Caki2 (cell line): ENCODE measurements at regions not wholly inside any gene's neighbourhood (a gene's known extent, or its start where the extent isn't known, plus 50 kb on each side); places are given as distances from the start of the nearest gene placed in this dataset.
"Not testable (repeated sequence)": the region's sequence is repeated elsewhere in the genome, so short reads cannot be mapped to it uniquely, and the experiment has no call there.

Source experiments
- DNase-seq: peaks from one replicate; pipeline ENCODE4 v3.0.0-alpha.2; 2015; ENCODE audit warnings: low read depth
- in situ Hi-C: cut with HindIII; loops from 2 replicates; pipeline ENCODE4 v1.10.0; 2016; ENCODE audit warnings: low sequenced_read_pairs, low pct_unique_long_range_greater_than_20kb, mixed read lengths

DNA sequence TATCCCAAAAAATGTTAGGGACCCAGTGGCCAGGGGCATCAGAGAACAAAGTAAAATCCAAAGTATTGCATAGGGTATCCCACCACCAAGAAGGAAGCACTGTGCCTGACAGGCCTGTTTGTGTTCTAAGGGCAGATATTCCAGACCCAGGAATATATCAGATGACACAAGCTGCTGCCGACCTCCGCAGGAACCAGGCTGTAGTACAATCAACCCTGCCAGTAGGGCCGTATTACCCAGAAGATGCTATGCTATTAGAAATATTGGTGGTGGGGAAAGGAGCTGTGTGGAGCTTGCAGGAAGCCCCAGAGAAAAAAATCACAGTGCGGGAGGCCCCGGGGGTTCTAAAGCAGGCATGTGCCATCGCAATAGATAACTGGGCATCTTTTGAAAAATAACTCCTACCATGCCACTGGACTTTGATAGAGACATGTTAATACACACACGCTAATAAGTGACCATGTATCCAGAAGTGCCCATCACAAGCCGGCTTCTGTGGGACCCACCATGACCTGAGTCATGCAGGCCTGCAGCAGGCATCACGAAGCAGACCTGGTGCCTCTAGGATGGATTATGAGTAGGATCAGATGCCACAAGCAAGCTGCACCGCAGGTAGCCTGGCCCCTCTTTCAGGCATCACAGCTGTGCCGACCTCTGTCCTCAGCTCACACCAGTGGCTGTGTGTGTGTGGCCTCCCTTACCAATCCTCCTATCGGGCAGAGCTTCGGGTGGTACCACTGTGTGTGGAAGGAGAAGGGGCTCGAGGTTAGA is 242.7 kb downstream of the BCL11B start:
- in situ Hi-C loops, result no loop called here
- no peak for DNase-seq

DNA sequence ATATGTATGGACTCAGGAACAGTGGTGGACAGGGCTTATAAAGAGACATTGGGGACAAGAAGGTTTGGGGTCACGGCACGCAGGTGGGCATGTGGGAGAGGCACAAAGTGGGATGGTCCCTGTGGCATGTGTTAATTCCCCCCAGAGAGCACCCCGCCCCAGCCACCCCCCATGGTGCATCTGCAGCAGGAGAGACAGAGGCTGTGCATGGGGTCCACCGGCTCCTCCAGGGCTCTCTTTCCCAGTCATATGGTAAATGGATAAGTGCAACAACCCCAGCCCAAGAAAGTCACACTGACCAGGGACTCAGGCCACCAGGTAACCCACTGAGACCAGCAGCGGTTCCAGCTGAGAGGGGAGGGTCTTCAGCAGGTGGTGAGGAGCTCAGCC is 242.1 kb downstream of the BCL11B start:
- in situ Hi-C loops, result no loop called here
- no peak for DNase-seq

DNA sequence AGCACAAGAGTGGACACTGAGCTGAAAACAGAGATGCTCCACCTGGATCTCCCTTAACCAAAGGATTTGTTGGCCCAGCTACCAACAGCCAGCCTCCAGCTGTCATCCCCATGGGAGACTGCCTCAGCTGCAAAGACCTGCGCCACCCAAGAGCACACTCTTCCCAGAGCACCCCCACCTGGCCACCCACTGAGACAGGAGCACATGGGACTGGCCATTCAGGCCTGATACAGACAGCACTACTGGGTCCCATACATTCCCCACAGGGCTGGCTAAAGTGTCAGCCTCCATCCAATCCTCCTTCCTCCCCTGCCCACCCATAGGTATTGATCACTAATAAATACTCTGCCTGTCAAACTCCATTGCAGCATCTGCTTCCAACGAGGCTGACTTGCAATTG is 241.5 kb downstream of the BCL11B start:
- in situ Hi-C loops, result no loop called here
- no peak for DNase-seq

DNA sequence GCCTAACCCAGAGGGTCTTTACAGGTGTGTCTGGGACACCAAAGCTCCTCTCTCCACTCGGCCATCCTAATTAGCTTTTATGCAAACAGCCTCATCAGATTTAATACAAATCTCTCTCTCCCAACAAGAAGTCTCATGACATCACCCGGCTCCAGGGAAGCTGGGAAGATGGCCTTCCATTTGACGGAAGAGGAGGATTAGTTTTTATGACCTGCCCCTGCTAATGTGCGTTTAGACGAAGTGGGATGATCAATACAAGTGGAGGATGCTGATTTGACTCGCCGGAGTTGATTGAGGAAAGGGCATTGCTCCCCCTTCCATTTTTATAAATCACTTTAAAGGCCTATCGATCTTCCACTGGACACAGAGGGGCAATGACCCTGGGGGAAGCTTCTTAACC is 239.2 kb downstream of the BCL11B start:
- in situ Hi-C loops, result no loop called here
- no peak for DNase-seq

DNA sequence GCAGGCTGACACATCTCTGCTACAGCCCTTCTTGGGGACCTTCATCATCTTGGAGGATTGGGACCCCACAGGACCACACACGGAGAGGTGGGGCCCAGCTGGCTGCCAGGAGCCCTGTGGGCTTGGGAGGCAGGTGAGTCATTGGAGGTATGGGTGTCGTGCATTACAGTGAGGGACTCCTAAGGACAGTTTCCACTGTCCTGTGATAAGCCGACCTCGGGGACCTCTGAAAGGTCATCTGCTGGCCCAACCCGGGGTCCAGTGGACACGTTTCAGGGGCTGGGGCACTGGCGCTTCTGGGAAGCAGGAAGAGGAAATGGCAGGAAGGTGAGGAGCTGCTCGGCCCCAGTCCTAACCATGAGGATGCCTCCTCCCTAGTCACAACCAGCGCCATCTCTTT is 238.0 kb downstream of the BCL11B start:
- DNase-seq, result no peak
- in situ Hi-C loops, result no loop called here

DNA sequence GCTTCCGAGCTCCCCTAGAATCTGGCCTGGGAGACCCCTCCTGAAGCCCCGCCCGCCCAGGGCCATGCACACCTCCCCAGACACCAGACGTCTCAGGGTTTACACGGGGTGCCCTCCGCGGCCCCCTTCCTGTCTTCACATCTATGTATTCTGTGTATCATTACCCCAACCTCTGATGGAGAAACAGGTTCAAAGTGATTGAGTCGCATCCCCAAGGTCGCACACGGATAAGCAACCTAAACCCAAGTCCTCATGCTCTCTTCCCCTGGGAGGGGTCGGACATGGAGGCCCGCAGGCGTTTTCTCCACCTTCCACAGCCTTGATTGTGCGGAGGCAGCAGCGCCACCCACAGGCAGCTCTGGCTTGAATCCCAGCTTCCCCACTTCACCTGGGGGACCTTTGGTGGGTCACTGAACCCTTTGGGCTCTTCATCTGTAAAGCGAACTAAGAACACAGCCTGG is 237.3 kb downstream of the BCL11B start:
- DNase-seq, result no peak
- in situ Hi-C loops, result no loop called here

DNA sequence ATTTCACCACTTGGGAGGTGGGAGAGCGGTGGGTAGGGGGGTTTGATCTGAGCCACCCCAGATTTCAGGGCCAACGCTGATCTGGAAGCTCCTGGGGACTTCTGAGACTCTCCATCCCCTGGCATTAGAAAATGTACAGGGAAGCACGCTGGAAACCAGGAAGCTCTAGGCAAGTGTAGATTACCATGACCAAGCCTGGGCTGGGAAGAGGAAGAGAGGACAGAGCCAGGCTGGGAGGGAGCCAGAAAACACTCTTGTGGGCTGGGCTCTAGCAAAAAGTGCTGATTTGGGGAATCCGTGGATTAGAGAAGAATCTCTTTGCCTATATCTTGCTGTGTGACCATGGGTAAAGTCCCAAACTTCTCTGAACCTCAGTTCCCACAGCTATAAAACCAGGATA is 236.7 kb downstream of the BCL11B start:
- in situ Hi-C loops, result no loop called here
- DNase-seq, result no peak

DNA sequence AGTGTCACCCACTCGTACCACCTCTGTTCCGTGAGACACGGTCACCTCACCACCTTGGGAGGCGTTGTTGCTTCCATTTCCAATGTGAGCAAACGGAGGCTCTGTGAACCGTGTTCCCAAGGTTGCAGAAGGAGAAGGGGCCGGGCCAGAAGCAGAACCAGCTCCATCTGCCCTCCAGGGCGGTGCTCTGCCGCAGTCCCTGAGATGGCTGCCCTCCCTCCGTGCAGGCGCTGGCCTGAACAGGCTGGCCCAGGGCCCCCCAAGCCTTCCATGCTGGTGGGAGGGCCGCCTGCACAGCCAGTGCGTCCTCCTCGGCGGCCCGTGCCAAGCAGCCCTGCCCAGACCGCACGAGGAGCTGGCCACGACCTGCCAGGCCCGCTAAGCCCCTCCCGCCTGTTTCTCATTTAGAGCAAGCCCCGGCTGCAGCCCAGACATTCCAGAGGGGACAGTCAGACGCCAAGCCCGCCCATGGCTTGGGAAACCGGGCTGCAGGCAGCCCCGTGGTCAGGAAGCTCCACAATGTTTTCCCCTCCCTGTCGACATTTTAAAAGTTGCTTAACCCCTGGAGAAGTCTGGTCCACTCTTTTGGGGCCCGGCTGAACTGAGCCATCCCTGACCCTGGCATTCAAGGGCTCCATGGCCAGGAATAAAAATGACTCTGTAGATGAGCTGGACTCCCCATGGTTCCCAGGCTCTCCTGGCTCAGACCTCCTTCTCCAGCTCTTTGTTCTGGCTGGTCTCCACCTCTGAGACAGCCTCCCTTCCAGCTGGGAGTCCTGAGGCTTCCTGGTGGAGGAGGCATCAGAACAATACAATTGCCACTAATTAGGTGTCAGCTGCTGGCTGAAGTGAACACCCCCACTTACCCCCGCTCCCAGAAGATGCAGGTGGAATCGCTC is 236.0 kb downstream of the BCL11B start:
- in situ Hi-C loops, result no loop called here

DNA sequence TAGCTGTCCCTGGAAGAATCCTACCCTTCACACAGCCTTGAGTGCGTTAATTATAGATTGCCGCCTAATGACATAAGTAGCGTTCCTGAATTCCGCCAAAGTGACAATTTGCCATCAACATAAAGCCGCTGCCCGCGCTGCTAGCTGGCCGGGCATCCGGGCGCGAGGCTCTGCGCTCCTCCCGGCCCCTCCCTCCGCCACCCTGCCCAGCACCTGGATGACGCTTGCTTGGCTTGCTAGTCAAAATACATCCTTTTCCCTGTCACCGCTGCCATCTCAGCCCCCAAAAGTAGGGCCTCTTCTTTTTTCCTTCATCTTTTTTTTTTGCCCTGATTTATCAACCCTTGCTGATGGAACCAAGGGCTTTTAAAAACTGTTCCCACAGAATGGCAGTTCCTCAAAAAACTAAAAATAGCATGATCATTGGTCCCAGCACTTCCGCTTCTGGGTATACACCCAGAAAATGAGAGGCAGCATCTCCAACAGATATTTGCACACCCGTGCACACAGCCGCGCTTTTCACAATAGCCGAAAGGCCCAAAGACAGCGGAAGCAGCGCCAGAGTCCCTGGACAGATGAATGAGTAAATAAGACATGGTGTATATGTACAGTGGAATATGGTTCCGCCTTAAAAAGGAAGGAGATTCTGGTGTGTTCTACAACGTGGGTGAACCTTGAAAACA is 235.2 kb downstream of the BCL11B start:
- DNase-seq, result no peak
- in situ Hi-C loops, result no loop called here

More for the DNA sequence above, 236.0 kb downstream of the BCL11B start:
- peak; percentile 67 for DNase-seq

DNA sequence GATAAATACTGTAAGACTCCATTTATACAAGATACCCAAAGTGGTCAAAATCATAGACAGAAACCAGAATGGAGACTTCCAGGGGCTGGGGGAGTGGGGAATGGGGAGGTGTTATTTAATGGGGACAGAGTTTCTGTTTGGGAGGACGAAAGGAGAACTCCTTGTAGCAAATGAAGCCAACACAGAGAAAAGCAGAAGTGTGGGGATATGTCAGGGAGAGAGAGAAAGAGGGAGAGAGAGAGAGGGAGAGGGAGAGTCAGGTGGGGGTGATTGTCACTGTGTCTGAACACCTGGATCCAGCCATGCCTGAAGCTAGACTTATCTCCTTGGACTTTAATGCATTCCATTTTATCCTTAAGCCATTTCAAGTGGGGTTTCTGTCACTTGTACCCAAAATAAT is 234.7 kb downstream of the BCL11B start:
- in situ Hi-C loops, DNase-seq: not testable (repeated sequence)

DNA sequence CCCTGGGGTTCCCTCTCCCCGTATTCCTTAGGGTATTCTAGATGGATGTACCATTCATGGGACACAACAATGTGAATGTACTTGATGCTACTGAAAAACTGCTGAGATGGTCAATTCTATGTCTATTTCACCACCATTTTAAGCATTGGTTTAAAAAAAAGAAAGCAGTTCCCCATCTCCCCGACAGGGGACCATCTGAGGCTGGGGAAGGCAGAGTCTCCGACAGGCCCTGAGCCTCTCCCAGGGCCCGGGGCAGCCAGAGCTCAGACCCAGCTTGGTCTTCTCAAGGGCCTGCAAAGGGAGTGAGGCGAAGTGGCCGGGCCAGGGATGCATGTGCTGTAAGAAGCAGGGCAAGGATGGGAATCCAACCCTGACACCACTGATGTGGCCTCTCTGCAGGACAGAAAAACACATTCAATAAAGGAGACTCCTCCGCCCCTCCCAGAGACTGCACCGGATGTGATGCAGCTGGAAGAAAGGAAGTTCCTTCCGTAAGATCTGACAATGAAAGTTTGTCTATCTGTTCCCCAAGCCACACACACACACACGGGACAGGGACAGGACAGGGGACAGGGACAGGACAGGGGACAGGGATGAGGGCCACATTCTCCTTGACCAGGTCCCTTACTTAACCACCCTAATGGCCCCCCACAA is 234.1 kb downstream of the BCL11B start:
- no peak for DNase-seq
- in situ Hi-C loops, result no loop called here

DNA sequence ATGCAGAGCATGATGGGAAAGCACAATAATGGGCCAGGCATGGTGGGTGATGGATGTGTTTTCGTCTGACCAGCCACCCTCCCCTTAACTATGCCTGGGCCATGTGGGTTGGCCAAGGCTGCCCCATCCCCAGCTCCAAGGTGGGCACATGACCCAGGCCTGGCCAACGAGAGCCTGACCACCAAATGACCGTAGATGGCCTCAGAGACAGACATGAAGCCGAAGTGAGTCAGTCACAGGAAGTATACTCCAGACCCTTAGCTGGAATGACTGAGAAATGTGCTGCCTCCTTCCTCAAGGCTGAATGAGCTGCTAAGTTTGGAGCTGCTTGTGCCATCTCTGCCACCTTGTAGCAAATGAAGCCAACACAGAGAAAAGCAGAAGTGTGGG is 233.6 kb downstream of the BCL11B start:
- no peak for DNase-seq
- in situ Hi-C loops, result no loop called here

DNA sequence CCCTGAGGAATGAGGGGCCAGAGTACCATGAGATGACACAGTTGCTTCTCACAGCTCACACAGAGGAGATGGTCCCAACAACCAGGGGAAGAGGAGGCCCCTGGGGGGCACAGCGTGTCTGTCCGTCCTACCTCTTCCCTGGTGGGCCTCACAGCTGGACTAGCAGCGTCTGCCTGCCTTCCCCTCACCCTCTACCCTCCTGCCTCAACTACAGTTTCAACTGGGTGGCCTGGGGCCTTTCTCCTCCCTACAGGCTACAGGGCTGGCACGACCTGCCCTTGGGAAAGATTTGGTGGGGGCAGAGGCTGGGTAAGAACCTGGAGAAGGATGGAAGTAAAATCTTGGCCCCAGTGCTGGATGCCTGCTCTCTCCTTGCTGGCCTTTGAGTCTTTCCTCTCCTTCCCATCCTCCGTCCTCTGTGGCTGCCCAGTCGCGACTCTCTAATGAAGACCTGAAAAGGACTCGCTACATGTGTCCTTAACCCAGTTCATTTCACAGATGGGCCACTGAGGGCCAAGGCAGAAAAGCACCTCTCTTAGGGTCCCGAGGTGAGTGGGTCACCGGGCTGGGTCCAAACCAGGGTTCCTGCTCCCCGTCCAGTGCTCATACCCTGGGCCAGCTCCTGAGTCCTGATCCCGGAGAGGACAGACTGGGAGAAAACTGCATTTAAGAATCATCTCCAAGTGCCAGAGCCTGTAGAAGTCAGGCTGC is 232.5 kb downstream of the BCL11B start:
- in situ Hi-C loops, result no loop called here
- DNase-seq, result no peak

DNA sequence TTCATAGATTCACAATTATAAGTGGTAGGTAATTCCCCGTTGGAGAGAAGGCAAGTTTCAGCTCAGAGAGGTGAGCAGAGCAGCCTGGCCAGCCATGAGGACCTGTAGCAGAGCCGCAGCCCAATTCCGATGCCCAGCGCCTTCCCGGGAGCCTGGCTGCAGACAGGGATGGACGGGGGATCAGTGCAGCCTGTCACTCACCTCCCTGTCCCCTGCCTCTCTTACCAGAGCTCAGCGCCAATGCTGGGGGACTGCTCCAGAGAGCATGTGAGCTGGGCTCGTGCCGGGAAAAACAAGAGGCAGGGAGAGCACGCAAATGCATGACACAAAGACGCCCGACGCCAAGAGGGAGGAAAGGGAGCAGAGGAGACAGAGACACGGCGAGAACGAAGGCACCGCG is 231.9 kb downstream of the BCL11B start:
- no peak for DNase-seq
- in situ Hi-C loops, result no loop called here

DNA sequence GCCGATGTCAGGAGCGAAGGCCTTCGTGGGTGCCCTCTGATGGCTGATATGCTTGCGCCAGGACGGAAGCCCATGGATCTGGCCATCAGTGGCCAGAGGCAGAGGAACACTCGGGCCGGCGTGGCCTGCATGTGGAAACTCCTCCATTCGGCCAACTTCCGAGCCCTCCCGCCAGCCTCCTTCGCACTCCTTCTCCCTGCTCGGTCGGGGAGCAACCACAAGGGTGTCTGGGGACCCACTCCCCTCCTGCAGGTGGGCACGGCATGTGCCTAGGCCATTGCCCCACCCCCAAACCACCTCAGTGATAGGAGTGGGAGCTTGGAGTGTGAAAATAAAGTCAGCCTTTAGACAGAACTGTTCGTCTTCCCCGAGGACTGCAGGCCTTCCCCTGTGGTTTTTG is 231.3 kb downstream of the BCL11B start:
- no peak for DNase-seq
- in situ Hi-C loops, result no loop called here

DNA sequence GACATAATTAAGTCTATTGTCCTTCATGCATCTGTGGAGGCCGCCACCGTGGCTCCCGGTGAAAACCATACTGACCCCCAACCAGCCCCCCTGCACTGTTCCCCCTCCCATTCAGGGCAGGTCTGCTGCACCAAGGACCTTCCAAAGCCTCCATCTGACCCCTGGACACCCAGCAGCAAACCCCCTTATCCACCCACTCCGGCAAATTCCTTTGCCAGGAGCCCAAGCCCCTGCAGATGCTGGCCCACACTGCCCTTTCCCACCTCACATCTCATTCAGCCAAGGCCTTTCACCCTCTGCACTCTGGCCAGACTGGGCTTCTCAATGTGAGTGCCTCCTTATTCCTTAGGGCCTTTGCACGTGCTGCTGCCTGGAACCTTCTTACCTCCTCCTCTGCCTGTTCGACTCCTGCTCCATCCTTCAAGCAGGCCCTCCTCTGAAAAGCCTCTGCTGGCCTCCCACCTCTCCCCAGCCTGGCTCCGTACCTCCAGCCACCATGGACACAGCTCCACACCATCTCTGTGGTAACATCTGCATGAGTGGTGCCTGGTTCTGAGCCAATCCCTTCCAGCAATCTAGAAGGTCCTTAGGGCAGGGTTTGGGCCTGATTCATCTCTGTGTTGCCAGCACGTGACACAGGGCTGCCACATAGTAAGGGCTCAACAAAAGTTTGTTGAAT is 230.7 kb downstream of the BCL11B start:
- DNase-seq, result no peak
- in situ Hi-C loops, result no loop called here

DNA sequence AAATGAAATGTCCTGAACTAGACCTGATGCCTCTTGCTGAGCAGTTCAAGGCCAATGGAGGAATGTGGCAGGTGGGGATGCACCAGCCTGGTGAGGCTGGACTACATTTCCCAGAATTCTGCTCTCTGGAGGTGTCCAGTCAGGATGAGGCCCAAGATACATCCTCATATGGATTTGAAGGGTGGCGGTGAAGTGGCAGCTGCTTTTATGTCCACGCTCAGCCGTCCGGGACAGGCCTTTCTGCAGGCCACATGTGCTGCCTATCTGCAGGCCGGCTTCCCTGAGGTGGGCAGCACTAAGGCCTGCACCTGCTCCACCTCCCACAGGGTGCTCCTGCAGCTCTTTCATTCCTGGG is 230.2 kb downstream of the BCL11B start:
- in situ Hi-C loops, result no loop called here
- DNase-seq, result no peak
